ENCODE measurements at regions not wholly inside any gene's neighbourhood (a gene's known extent, or its start where the extent isn't known, plus 50 kb on each side); places are given as distances from the start of the nearest gene placed in this dataset.
"Not testable (repeated sequence)": the region's sequence is repeated elsewhere in the genome, so short reads cannot be mapped to it uniquely, and the experiment has no call there.

DNA sequence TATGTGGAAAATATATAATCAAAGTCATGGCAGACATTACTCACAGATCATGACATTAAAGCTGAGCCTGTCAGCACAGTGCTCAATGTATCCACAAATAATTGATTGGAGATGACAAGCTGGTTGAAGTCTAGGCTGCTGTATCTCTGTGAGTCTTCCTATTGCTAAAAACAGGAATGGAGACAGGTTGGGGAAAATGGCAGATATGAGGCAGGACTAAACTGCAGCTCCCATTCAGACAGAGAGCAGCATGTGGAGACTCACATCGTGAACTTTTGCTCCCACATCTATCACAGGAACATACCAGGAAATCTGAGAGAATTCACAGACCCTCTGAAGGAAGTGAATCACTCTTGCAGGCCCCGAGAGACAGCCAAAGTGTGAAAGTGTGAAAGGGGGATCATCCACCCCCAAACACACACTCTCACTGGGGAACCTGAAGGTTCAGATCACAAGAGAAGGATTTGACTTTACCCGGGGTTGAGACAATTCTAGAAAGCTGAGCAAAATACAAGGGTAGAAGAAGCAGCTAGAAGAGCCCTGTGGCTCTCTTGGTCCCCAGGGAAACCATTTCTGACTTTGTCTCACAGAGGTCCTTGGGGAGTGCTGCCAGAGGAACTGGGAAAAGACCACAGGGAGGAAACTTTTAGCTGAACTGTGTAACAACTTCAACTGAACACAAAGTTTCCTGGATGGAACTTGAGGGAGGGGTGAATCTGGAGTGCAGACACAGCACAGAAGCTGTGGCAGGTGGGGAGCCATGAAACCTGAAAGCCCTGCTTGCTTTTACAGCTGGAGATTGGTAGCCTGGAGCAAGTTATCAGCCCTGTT is 173.4 kb downstream of the S1PR1 start:
- BruUV-seq (replicated peaks) = no TSS peak
- H3K4me1 ChIP-seq (ENCODE audit: control insufficient read depth, insufficient read depth, low read length) = no peaks in the 10 kb centered on the region
- no peak for ATAC-seq
- H3K4me3 ChIP-seq (ENCODE audit: low read depth in 2 of 2, low read length in 2 of 2) = no peak overlapping the region
- TF ChIP-seq, protein P1, sequence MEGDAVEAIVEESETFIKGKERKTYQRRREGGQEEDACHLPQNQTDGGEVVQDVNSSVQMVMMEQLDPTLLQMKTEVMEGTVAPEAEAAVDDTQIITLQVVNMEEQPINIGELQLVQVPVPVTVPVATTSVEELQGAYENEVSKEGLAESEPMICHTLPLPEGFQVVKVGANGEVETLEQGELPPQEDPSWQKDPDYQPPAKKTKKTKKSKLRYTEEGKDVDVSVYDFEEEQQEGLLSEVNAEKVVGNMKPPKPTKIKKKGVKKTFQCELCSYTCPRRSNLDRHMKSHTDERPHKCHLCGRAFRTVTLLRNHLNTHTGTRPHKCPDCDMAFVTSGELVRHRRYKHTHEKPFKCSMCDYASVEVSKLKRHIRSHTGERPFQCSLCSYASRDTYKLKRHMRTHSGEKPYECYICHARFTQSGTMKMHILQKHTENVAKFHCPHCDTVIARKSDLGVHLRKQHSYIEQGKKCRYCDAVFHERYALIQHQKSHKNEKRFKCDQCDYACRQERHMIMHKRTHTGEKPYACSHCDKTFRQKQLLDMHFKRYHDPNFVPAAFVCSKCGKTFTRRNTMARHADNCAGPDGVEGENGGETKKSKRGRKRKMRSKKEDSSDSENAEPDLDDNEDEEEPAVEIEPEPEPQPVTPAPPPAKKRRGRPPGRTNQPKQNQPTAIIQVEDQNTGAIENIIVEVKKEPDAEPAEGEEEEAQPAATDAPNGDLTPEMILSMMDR (IDR thresholded peaks at IDR 0.05) = no peak
- no peak for TF ChIP-seq POLR2AphosphoS5 (IDR thresholded peaks at IDR 0.05; ENCODE audit: low read depth, low read length)
- TF ChIP-seq SIN3A (IDR thresholded peaks at IDR 0.05; ENCODE audit: borderline replicate concordance, insufficient read depth, low read depth, low read length) = no peak
- TF ChIP-seq, protein P2, sequence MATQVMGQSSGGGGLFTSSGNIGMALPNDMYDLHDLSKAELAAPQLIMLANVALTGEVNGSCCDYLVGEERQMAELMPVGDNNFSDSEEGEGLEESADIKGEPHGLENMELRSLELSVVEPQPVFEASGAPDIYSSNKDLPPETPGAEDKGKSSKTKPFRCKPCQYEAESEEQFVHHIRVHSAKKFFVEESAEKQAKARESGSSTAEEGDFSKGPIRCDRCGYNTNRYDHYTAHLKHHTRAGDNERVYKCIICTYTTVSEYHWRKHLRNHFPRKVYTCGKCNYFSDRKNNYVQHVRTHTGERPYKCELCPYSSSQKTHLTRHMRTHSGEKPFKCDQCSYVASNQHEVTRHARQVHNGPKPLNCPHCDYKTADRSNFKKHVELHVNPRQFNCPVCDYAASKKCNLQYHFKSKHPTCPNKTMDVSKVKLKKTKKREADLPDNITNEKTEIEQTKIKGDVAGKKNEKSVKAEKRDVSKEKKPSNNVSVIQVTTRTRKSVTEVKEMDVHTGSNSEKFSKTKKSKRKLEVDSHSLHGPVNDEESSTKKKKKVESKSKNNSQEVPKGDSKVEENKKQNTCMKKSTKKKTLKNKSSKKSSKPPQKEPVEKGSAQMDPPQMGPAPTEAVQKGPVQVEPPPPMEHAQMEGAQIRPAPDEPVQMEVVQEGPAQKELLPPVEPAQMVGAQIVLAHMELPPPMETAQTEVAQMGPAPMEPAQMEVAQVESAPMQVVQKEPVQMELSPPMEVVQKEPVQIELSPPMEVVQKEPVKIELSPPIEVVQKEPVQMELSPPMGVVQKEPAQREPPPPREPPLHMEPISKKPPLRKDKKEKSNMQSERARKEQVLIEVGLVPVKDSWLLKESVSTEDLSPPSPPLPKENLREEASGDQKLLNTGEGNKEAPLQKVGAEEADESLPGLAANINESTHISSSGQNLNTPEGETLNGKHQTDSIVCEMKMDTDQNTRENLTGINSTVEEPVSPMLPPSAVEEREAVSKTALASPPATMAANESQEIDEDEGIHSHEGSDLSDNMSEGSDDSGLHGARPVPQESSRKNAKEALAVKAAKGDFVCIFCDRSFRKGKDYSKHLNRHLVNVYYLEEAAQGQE (IDR thresholded peaks at IDR 0.05; ENCODE audit: insufficient read depth in 1 of 2, low read depth in 2 of 2, low read length in 1 of 2) = no peak
- no peaks in the 10 kb centered on the region for H3K9me3 ChIP-seq (ENCODE audit: control insufficient read depth, insufficient read depth, low read depth, low read length)
- intact Hi-C loops (cut with micrococcal nuclease; ENCODE audit: unreplicated experiment) = no loop called here
- DNase-seq (ENCODE audit: low read depth, low spot score) = no peak
- CTCF ChIA-PET = no interaction called here
- in situ Hi-C loops (cut with HindIII; ENCODE audit: low pct_unique_long_range_greater_than_20kb, low sequenced_read_pairs) = no loop called here
- H3K27ac ChIP-seq (ENCODE audit: low read length) = no peak overlapping the region
- H3K36me3 ChIP-seq (ENCODE audit: control insufficient read depth, insufficient read depth, low read length) = no peaks in the 10 kb centered on the region
- POLR2A ChIA-PET = no interaction called here
- no peaks in the 10 kb centered on the region for H3K27me3 ChIP-seq (ENCODE audit: control insufficient read depth, insufficient read depth, low read length)

GRCh38 chr1:101420406-101420805 is 183.6 kb downstream of the S1PR1 start:
- BruUV-seq (replicated peaks) = no TSS peak
- in situ Hi-C loops (cut with HindIII; ENCODE audit: low pct_unique_long_range_greater_than_20kb, low sequenced_read_pairs) (no loop called here), intact Hi-C loops (cut with micrococcal nuclease; ENCODE audit: unreplicated experiment) (no loop called here)
- no peak overlapping the region for H3K4me3 ChIP-seq (ENCODE audit: low read depth in 2 of 2, low read length in 2 of 2)
- DNase-seq (ENCODE audit: low read depth, low spot score) = no peak
- no peak overlapping the region for H3K27ac ChIP-seq (ENCODE audit: low read length)
- ChIA-PET CTCF (no interaction called here), POLR2A (no interaction called here)
- no peaks in the 10 kb centered on the region for H3K27me3 ChIP-seq (ENCODE audit: control insufficient read depth, insufficient read depth, low read length)
- ATAC-seq = no peak
- H3K36me3 ChIP-seq (ENCODE audit: control insufficient read depth, insufficient read depth, low read length) = no peaks in the 10 kb centered on the region
- H3K4me1 ChIP-seq (ENCODE audit: control insufficient read depth, insufficient read depth, low read length) = no peaks in the 10 kb centered on the region
- TF ChIP-seq SIN3A (IDR thresholded peaks at IDR 0.05; ENCODE audit: borderline replicate concordance, insufficient read depth, low read depth, low read length) (no peak), POLR2AphosphoS5 (IDR thresholded peaks at IDR 0.05; ENCODE audit: low read depth, low read length) (no peak), TCF7L2 (IDR thresholded peaks at IDR 0.05; ENCODE audit: low read depth, low read length) (no peak)
- H3K9me3 ChIP-seq (ENCODE audit: control insufficient read depth, insufficient read depth, low read depth, low read length) = no peaks in the 10 kb centered on the region

- H3K27me3 ChIP-seq (ENCODE audit: control insufficient read depth, insufficient read depth, low read length); ATAC-seq; CTCF ChIA-PET; intact Hi-C loops (cut with micrococcal nuclease; ENCODE audit: unreplicated experiment); H3K36me3 ChIP-seq (ENCODE audit: control insufficient read depth, insufficient read depth, low read length); H3K27ac ChIP-seq (ENCODE audit: low read length); H3K4me3 ChIP-seq (ENCODE audit: low read depth in 2 of 2, low read length in 2 of 2); in situ Hi-C loops (cut with HindIII; ENCODE audit: low pct_unique_long_range_greater_than_20kb, low sequenced_read_pairs); H3K4me1 ChIP-seq (ENCODE audit: control insufficient read depth, insufficient read depth, low read length); POLR2A ChIA-PET; H3K9me3 ChIP-seq (ENCODE audit: control insufficient read depth, insufficient read depth, low read depth, low read length); BruUV-seq (replicated peaks); DNase-seq (ENCODE audit: low read depth, low spot score): not testable (repeated sequence)
These were observed 191.3 kb downstream of the S1PR1 start for GRCh38 chr1:101428083-101428482.

Measured in Panc1 (cell line).